Inflammatory macrophage treated with lipopolysaccharide for 1 hour (primary cell): ENCODE measurements at regions not wholly inside any gene's neighbourhood (a gene's known extent, or its start where the extent isn't known, plus 50 kb on each side); places are given as distances from the start of the nearest gene placed in this dataset.
"Not testable (repeated sequence)": the region's sequence is repeated elsewhere in the genome, so short reads cannot be mapped to it uniquely, and the experiment has no call there.

Experiments used
- DNase-seq, 2 donors: peaks; one replicate each; pipeline ENCODE4 v3.0.0-alpha.2; 2020 to 2022

DNA sequence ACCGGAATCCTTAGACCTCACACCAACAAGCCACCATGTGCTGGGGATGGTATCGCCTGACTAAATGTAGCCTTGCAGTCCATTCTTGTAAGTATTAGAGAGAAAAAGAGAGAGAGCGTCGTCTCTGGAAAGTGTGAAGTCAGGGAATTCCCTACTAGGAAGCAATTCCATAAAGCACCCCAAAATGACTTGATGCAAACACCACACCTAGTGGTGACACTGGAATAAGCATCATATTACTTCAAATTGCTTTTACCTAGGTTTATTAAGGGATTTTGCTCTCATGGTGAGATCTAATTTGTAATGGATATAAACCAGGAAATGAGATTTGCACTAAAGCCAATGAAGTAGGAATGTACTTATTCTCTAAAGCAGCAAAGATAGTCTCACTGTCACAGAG is 111.4 kb upstream of the METTL9 start:
- not testable (repeated sequence) for DNase-seq

DNA sequence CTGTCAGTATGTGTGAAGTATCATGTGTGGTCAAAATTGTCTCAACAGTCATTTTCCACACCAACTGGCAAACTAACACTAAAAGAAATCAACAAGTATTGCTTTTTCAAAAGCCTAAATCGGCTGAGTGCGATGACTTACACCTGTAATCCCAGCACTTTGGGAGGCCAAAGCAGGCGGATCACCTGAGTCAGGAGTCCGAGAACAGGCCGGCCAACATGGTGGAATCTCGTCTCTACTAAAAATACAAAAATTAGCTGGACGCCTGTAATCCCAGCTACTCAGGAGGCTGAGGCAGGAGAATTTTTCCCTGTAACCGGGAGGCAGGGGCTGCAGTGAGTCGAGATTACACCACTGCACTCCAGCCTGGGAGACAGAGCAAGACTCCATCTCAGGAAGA is 100.3 kb upstream of the METTL9 start:
- not testable (repeated sequence) for DNase-seq

DNA sequence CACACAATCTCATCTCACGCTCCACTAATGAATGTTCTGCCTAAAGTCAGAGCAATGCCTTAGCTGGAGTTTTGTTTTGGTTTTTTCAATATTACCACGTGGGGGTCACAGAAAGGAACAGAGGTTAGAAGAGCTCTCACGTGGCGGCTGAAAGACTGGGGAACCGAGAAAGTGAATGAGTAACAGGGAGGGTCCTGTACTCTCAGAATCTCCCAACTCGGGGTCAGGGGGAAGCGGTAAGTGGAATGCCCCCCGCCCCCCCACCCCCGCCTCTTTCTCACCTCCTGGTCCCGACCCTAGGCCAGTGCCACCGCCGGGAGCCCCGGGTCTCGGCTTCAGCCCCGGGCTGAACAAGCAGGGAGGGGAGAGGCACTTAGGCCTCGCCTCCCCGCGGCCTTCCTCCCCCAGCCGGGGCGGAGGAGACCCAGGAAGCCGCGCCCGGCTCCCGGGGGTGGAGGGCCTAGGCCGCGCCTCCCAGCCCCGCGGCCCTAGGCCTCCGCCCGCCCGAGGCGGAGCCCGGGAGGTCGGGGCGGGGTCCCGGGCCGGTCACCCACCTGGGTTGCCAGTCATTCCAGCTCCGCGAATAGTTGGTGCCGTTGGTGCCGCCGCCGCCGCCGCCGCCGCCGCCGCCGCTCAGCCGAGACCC is 98.0 kb upstream of the METTL9 start:
- peak; percentile 63 to 74 for DNase-seq

DNA sequence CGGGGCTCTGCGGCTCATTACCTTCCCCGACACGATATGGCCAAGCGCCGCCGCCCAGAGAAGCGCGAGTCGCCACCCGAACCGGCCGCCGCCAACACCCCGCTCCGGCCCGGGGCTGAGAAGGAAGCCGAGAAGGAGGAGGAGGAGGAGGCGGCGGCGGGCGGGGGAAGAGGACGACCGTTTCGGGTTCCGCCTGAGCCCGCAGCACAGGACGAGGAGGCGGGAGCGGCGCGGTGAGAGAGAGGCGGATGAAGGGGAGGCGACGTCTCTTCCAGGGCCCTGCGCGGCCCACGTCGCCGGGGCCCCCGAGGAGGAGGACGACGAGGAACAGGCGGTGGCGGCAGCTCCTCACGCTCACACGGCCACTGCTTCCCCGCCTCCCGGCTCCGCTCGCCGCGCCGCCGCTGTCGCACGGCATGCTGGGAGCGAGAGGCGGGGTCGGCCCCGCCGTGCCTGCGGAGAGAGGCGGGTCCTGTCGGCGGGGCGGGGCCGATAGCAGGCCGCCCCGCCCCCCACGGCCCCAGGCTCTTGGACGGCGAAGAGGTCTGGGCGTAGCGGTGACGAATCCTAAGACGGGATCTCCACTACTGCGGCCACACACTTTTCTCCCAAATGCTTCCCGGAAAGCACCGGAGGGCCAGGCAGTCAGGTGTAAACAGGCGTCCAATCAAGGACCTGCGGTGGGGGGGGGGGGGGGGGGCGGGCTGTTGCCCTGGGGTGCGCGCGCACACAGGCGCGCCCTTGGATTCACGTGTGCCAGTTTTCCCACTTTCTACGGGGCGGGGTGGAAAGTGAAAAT is 97.3 kb upstream of the METTL9 start:
- peak; percentile 93 to 94 for DNase-seq

DNA sequence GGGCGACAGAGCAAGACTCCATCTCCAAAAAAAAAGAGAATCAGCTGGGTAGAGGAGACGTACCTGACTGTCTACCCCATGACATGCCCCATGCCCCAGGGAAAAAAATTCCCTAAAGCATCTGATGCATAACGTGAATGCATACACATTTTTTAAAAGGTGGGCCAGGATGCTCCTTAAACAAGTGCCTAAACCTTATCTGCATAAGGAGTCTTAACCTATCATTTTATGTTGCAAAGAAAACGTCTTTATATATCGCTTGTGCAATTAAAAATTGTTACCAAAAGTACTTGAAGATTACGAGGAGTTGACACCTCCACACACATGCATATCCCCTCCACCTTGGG is 95.8 kb upstream of the METTL9 start:
- DNase-seq: not testable (repeated sequence)

GRCh38 chr16:21503941-21504832 is 95.2 kb upstream of the METTL9 start:
- DNase-seq: not testable (repeated sequence)

DNA sequence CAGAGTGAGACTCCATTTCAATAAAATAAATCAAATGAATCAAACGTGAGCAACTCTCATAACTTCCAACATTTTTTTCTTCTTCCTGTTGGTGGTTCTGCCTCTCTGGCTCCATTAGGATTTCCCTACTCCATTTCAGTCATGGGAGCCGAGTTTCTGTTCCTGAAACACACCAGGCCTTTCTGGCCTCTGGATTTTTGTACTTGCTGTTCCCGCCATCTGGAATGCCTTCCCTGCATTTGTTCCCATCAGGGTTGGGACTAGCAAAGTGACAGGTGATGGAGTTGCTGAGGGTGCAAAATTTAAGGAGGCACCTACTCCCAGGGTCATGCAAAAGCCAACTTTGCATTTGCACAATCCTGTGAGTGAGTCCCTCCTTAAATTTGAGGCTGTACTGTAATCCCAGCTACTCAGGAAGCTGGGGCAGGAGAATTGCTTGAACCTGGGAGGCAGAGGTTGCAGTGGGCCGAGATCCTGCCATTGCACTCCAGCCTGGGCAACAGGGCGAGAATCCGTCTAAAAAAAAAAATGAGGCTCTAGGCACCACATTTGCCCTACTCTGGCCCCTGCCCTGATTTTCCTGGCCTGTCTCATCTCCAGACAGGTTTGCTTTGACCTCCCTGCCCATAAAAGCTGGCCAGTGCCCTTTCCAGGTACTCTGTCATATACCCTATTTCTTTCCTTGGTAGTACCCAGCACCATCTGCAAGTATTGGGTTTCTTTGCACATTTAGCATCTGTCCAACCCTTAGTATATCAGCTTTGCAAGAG is 93.4 kb upstream of the METTL9 start:
- DNase-seq: not testable (repeated sequence)

DNA sequence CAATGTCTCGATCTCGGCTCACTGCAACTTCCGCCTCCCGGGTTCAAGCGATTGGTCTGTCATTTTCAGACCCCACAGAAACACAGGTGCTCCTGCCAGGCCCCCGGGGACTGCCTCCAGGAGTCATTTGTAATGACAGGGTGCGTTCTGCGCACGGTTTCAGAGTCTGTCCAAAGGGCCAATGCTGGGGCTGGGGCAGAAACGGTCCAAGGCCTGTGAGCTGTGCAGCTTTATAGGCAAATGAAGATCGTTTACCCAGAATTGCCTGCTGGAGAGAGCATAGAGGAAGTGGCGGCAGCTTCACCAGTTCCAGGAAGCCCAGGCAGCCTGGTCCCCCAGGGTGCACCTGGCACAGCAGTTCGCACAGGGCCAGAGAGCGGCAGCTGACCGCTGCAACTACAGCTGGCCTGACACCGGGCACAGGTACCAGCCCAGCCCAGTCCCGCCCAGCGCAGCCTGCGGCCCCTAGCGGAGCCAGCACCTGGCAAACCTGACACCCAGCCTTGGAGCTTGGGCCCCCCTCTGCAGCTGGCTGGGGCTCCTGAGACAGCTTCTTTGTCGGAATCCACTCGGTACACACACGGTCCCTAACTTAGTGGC is 92.4 kb upstream of the METTL9 start:
- DNase-seq: peak in 1 of 2 donors; percentile 29

GRCh38 chr16:21507631-21508305 is 91.6 kb upstream of the METTL9 start:
- DNase-seq: not testable (repeated sequence)

DNA sequence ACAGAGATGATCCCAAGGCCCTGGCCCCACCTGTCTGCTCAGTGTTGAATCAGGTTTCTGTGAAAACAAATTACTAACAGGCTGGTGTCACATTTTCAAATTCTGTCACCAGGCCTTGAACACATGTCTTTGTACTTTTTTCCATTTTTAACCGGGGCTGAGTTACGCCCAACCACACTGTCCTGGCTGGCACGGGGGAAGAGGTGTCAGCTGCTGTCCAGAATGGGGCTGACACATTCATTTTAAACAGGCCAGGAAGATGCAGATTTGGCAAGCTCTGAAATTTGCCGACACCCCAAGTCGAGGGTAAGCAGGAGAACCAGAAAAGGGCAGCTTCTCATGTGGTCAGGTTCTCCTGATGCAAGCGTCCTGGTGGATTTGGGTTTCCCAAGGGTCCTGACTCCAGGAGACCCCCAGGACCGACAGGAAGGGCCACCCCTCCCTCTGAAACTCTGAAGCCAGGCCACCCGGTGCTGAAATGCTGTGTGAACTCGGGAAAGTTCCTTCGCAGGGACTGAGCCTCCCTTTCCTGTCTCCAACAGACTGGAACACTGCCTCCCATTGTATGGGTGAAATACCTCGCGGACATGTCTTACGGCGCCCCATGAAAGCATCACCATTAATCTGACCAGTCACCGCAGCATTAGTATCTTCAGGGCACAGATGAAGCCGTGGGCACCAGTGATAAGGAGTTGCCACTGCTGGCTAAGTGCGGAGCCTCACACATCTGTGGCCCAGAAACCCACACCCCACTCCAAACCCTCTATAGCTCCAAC is 90.5 kb upstream of the METTL9 start:
- DNase-seq: not testable (repeated sequence)

GRCh38 chr16:21509437-21510086 is 89.8 kb upstream of the METTL9 start:
- DNase-seq: not testable (repeated sequence)

GRCh38 chr16:21510869-21511255 is 88.5 kb upstream of the METTL9 start:
- DNase-seq: not testable (repeated sequence)

GRCh38 chr16:21511315-21512210 is 87.8 kb upstream of the METTL9 start:
- not testable (repeated sequence) for DNase-seq

- DNase-seq: not testable (repeated sequence)
These were observed 86.8 kb upstream of the METTL9 start for GRCh38 chr16:21512280-21513192.

- not testable (repeated sequence) for DNase-seq
These were observed 86.0 kb upstream of the METTL9 start for GRCh38 chr16:21513337-21513741.

DNA sequence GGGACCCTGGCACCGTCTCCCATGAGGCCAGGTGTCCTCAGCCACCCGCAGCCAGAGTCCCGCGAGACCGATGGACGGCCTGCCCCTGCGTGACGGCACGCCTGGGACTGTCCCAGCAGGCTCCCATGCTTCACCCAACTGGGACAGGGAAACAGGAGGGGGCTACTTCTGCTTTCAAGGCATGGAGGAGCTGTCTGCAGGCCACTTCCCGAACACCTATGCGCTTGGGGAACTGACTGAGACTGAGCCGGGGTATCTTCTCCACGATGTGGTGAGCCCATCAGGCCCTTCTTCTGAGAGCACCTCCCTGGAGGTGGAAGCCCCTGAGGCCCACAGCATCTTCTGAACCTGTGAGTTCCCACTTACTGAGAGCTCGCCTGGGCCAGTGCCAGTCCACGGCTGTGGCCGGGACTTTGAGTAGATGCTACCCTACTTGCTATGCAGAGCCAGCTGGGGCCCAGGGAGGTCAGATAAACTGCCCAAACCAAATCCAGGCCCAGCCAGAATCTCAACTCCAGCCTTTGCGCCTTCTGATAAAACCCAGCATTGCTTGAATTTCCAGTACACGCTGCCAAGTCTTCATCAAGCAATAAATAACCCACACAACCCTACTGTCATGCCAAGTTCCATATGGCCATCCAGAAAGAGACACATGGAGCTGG is 85.4 kb upstream of the METTL9 start:
- DNase-seq: not testable (repeated sequence)

GRCh38 chr16:21514474-21514840 is 84.9 kb upstream of the METTL9 start:
- DNase-seq: not testable (repeated sequence)

- DNase-seq: not testable (repeated sequence)
These were observed 82.7 kb upstream of the METTL9 start for GRCh38 chr16:21516705-21517040.
